ENCODE measurements at regions not wholly inside any gene's neighbourhood (a gene's known extent, or its start where the extent isn't known, plus 50 kb on each side); places are given as distances from the start of the nearest gene placed in this dataset.
"Not testable (repeated sequence)": the region's sequence is repeated elsewhere in the genome, so short reads cannot be mapped to it uniquely, and the experiment has no call there.

DNA sequence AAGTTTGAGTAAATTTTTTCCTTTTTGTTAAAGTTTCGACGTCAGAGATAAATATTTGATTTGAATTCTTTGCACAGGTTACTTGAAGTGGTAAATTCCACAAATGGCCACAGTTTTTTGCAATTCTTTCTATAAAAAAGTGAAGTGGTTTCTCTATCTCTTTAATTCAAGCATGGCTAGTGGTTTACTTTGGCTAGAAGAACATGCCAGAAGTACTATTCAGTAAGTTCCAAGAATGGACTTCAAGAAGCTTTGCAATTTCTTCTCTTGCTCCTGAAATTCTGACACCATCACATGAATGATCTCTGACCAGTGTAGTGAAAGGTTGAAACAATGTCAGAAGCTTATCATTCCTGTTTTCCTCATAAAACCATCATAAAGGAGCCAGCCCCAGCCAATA is 55.7 kb upstream of the RNPC3 start:
- no peak for FAIRE-seq

DNA sequence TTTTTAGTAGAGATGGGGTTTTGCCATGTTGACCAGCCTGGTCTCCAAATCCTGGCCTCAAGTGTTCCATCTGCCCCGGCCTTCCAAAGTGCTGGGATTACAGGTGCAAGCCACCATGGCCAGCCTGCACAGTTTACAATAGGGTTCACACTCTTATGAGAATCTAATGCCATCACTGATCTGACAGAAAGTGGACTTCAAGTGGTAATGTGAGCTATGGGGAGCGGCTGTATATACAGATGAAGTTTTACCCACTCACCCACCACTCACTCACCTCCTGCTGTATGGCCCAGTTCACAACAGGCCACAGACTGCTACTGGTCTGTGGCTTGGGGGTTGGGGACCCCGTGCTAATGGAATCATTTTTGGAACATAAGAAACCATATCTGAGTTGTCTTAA is 58.4 kb upstream of the RNPC3 start:
- FAIRE-seq: no peak

DNA sequence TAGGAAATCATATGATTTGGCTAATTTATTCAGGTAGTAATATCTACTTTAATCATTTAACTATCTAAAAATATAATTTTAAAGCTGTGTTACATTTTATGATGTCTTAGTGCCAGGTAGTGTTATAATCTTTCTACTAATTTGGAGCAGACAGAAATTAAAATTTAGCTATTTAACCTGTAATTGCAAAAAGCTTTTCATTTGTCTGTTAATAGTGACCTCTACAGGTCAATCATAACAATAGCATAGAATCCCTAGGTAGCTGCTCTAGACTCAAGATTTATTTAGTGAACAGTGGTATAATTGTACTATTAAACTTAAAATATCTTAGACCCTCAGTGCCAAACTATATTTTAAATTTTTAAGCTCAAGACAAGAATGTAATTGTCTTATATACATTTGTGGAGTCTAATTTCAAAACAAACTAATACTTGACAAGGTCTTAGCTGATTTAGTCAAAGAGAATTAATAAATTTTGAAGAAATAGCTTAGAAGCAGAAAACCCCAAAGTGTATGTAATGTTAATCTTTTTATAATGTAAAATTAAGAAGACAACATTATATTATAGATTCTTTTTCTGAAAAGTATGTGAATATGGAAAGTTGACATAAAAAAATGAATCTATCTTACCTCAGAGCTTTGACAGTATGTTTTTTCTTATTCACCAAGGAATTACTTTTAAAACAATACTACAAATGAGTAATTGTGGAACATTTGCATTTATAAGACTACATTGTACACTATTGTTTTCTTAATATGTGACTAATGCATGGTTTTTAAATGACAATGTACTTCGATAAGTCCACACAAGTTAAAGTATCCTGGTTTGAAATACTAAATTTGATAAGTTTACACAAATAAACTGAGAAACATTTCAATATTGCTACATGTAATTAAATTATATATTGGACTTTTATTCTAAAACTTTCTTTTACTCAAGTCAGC is 64.1 kb upstream of the RNPC3 start:
- FAIRE-seq: peak; percentile 85

DNA sequence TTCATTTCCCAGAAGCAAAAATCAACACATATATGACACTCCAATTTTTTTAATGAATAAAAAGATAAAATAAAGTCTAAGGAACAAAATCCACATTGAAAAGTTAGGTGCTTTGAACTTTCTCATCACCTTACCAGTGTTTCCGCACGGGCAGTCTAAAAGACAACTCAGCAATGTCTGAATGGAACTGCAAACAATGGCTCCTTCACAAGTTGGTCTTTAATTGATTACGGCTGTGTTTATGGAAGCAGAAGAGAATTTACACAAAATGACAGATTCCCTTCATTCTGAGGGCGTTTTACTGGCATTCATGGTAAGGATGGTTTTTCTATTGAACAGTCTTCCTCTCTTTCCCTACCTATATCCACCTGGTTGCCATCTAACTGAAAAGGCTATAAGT is 65.0 kb upstream of the RNPC3 start:
- no peak for FAIRE-seq

DNA sequence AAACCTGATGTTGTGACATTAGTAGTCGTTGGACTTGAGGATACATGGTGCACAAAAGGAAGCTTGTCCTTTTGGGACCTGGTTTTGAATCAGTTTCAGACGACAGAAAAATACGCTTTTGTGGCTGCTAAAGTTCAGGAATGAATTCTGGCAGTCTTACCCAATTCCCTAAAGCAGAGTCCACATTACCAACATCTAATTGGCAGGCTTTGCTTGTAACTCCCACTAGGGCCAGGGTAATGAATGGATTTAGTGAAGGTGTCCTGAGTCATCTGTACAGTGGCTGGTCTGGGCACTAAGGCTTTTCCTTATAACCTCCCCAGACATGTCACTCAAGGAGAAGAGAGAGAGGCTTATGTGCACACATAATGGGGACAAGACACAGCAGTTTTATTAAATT is 66.2 kb upstream of the RNPC3 start:
- FAIRE-seq: no peak

DNA sequence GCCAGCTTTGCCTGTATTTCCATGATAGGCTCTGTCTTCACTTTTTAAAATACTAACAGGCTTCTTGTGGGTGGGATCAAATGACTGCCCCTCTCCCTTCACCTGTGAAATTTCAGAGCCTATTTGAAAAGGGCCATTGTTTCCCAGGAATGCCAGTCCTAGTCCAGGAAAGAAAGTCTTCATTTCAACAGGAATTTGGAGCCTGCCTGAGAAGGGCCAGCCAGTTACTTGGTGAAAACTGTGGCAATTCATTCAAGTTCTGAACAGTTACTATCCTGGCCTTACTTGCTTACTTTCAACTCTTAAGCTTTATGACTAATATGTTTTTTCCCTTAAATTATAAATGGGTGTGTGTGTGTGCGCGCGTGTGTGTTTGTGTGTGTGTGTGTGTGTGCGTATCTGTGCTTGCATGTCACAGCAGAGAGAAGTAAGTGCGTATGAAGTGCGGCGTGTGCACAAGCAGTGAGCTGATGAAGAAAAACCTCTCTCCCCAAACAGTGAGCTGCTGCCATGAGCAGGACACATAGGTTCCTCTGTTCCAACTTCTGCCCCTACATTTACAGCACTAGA is 67.5 kb upstream of the RNPC3 start:
- no peak for FAIRE-seq

DNA sequence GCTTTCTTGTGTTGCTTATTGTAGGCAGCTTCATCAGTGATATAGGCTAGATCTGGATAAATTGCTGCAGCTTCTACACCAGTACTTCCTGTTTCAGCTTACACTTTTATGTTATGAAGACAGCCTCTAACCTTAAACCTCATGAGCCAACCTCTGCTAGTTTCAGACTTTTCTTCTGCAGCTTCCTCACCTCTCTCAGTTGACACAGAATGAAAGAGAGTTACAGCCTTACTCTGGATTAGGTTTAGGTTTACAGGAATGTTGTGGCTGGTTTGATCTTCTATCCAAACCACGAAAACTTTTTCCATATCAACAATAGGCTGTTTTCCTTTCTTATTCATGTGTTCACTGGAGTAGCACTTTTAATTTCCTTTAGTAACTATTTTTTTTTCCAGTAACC is 76.9 kb upstream of the RNPC3 start:
- FAIRE-seq: no peak

DNA sequence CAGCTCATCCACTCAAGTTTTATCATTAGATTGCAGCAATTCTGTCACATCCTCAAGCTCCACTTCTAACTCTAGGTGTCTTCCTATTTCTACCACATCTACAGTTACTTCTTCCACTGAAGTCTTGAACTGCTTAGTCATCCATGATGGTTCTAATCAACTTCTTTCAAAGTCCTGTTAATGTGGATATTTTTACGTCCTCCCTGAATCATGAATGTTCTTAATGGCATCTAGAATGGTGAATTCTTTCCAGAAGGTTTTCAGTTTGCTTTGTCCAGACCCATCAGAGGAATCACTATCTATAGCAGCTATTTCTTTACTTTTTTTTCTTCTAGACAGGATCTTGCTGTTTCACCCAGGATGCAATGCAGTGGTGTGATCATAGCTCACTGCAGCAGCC is 78.0 kb upstream of the RNPC3 start:
- no peak for FAIRE-seq

DNA sequence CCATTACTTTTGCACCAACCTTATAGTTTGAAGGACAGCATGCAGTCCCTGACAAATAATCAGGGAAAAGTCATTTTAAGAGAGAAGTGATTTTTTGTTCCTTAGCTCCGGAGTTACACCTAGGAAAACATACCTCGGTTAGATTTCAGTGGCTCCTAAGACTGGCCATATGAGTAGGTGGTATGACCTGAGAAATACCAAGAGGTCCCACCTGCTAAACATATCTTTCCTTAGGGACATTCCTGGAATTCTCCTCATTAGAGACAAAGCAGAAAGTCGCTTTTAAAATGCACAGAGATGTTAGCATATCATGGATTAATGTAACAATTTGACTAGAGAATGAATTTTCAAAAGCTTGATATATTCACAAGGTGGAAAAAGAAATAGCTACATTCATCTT is 84.2 kb upstream of the RNPC3 start:
- no peak for FAIRE-seq

DNA sequence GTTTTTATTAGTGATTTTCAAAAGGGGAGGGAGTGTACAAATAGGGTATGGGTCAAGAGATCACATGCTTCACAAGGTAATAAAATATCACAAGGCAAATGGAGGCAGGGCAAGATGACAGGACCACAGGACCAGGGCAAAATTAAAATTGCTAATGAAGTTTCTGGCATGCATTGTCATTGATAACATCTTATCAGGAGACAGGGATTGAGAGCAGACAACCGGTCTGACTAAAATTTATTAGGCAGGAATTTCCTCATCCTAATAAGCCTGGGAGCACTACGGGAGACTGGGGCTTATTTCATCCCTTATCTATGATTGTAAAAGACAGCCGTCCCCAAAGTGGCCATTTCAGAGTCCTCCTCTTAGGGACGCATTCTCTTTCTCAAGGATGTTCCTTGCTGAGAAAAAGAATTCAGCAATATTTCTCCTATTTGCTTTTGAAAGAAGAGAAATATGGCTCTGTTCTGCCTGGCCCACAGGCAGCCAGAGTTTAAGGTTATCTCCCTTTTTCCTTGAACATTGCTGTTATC is 88.9 kb upstream of the RNPC3 start:
- not testable (repeated sequence) for FAIRE-seq

DNA sequence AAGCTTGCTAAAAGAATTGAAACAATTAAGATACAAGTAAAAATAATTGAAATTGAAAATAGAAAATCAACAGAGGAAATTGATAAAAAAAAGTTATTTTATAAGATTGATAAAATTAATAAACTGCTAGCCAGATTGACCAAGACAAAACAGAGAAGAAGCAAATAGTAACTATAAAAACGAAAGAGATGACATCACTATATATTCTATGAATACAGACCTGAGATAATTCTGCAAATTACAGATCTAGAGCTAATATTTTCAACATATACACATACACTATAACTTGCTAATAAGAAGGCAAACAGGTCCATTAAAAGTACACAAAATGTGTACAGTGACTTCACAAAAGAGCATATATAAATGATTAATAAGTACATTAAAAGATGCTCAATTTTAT is 90.1 kb upstream of the RNPC3 start:
- FAIRE-seq: no peak

DNA sequence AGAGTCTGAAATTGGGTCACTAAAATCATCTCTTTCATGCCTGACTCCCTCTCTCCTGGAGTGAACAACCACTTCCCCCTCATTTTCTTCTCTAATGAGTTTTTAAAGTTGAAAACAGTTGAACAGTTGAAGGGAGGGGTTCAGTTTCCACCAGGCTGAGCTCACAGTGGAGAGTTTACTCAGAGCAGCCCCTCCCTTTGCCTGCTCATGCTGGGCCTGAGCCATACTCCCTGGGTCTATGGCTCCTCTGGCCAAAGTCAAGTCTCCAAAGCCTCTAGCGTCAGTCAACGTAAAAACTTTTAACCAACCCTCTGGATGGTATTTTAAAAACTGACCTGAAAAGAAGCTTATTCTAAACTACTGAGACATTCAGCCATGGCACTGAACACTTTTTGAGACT is 100.8 kb upstream of the RNPC3 start:
- FAIRE-seq: no peak

DNA sequence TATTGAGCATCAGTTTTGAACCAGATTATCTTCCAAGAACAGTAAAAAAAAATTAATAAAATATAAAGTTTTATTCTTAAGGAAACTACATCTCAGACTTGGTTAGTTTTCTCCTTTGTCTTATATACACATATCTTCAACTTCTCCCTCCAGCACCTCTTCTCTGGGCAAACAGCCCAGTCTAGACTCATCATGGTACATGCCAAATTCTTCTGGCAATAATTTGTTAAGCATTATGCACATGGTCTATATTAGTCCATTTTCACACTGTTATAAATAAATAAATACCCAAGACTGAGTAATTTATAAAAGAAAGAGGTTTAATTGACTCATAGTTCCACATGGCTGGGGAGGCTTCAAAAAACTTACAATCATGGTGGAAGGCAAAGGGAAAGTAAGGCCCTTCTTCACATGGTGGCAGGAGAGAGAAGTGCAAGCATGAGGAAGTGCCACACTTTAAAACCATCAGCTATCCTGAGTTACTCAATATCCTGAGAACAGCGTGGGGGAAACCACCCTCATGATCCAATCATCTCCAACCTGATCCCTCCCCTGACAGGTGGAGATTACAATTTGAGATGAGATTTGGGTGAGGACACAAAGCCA is 108.7 kb upstream of the RNPC3 start:
- FAIRE-seq: no peak

DNA sequence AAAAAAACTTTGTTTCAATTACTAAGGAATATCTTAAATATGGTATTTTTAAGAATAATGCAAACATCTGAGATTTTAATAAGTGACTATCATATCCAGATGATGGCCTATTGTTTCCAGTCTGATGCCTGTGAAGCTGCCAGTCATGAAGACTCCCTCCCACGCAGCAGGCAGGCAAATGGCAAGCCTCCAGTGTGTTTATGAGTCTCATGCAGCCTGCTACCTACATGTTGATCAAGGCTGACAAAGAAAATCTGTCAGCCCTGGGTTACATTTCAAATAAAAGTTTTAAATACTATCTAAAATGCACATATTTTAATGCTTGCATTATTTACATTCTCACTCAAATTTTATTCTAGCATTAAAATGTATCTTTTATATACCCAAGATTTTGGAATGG is 137.6 kb upstream of the RNPC3 start:
- no peak for FAIRE-seq

DNA sequence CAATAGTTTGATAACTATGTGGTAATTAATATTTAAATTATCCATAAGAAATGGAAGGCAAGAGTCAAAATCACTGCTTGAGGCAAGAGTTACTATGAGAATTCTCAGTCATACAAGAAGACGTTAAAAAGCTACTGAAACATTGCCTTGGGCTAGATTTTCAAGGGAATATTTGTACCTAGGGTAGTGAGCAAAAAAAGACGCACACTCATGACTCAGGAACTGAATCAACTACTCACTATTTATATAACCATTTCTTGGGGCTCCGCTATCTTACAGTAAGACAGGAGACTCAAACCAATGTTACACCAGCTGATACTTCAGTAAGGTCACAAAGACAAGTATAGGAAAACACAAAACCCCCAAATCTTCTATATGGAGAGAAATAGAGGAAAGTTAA is 151.5 kb upstream of the RNPC3 start:
- no peak for FAIRE-seq

DNA sequence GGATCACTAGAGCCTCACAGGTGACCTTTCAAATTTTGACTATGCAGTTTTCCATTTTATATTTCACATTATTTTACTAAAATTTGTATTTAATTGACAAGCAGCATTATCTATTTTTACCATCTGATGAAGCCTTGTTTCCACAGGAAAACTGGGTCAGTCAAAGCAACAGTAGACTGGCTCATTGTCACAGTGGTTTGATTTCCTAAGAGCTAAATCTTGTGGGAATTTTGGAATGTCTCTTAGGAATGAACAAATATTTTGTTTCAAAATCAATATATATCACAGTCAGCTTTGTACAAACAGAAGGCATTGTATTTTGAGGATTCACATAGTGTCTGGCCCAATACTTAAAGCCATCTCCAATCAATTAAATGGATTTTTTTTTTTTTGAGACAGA is 152.6 kb upstream of the RNPC3 start:
- no peak for FAIRE-seq

DNA sequence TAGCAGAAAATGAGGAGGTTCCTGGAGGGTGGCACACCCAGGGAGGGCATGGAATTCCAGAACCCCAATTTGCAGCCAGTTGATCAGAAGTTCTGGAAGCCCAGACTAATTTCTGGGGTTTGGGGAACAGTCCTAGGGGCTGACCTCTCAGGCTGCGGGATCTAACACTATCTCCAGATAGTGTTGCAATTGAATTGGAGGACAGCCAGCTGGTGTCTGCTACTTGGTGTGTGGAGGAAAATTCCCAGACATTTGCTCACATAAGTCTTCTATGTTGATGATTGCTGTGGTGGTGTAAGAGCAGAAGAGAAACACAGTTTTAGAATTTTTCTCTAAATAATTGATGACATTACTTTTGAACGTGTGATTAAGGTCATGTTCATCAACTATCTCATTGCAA is 154.3 kb upstream of the RNPC3 start:
- no peak for FAIRE-seq

DNA sequence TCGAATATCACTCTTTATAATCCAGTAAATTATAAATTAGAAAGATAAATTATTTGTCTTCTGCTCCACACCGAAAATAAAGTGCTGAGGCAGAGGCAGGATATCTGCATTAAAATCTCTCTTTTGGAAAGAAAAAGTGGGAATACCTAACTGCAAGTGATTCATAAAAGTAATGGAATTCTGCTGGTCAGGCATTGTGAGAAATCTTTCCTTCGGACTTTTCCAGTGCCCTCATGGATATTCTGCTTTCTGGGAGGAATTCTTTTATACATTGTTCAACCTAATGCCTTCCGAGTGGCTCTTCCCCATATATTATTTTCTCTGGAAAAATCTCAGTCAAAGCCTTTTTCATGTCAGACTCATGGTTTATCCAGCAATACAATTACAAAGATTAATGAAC is 158.3 kb upstream of the RNPC3 start:
- FAIRE-seq: no peak

DNA sequence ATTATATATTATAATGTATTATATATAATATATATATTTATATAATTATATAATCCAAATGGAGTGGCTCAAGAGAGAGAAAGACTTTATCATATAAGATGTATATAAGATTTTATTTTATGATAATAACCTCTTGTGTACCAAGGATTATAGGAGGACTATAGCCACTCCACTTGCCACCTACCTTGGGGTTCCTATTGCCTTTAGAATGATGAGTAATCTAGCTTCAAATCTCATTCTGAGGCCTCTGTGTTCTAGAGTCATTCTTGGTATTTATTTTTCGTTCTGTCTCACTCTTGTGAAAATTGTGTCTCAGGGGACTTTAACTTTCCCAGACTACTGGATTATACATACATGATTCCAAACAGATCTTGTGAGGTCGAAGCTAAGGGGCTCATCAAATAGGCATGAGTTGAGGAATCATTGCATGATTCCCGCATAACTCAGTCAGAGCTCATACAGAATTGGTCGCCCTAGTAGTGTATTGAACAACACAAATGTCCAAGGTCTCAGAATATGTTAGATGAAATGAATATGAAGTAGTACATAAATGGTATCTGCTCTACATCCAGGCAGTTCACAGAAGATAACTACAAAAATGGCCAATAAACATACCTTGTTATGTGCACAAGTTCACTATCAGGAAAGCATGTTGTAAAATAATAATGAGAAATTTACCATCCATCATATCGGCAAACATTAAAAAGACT is 159.5 kb upstream of the RNPC3 start:
- no peak for FAIRE-seq

DNA sequence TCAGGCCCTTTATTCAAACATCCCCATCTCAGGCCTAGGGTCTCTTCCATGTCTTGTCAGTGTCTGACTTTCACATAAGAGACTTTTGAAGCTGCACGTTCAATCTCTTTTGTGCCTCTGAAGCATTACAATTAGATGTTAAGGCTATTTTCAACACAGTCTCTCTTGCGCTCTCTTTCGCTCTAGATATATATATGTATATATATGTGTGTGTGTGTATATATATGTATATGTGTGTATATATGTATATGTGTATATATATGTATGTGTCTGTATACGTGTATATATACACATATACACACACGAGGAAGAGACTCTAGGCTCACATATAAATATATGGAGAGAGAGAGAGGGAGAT is 162.5 kb upstream of the RNPC3 start:
- no peak for FAIRE-seq

DNA sequence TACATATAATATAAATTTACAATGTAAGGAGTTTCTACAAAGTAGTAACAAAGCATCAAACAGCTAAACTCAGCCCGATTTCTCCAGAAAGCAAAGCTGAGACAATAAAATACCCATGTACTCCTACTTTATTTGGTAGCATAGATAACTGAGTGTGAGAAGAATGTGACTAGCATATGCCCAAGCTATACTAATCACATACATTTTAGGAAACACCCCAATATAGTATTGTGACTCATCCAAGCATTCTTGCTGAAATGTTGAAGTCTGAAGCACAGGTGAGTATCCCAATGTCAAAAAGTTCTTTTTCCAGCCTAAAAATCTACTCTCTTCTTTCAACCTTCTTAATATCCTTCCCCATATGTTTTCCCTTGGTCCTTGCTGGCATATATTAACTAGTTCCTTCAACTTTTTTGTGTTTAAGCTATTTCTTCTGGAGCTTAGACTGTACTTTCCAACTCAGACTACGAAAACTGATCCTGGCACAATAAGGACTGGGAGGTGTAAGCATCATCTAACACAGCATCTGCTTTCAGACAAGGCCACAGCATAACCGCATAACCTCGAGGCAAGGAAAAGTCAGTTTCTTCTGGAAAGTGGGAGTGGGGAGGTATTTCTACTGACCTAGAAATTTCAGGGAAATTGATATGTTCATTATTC is 163.0 kb upstream of the RNPC3 start:
- no peak for FAIRE-seq

DNA sequence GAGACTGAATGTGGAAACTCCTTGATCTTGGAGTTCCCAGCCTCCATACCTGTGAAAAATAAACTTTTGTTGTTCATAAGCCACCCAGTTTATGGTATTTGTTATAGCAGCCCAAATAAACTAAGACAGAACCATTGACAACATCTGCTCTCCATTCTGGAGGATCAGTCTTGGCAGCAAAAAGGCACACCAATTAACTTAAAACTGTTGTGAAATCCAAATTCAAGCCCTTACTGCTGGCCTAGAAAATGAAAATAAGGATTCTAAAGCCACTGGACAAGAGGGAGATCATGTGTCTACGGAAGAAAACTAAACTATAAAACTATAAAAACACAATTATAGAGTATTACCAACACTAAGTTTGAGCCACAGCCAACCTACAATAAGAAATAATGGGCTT is 172.1 kb upstream of the RNPC3 start:
- FAIRE-seq: no peak

DNA sequence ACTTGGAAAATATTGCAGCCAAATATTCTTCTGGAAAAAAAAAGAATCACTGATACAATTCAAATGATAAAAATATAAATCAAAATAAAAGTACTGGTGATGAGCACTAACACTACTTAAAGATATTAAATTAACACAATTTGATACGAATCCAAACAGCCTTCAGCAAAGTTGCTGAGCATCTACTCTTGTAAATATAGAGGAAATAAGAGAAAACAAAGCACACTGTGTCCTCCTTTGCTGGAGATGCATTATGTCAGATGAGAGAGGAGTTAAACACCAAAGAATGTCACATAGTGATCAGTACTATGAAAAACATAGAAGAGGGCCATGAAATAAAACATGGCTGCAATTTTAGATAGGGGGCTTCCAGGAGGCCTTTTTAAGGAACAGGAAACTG is 177.4 kb upstream of the RNPC3 start:
- FAIRE-seq: no peak
